K562 (cell line): ENCODE measurements at regions not wholly inside any gene's neighbourhood (a gene's known extent, or its start where the extent isn't known, plus 50 kb on each side); places are given as distances from the start of the nearest gene placed in this dataset.

ENCODE experiments used
- ATAC-seq: fragments of 200-7000 bp; cut with Tn5 transposase; 3 replicates; pipeline ENCODE4 v1.9.1; 2020; ENCODE audit warnings: moderate library complexity
- BruUV-seq: library from RNA; stranded (reverse); fragments of 400-500 nt; replicated peaks from 2 replicates; lab custom pipeline; 2021; lab: Mats Ljungman, UMichigan
- CTCF ChIA-PET: fragments of 300-600 bp; formaldehyde crosslinking; extraction: SDS; loops from one replicate; lab custom pipeline; 2021; ENCODE audit warnings: low intra/inter-chr PET ratio; lab: Yijun Ruan, JAX
- POLR2A ChIA-PET: fragments of 300-600, 350-650 bp; sonication (Branson Sonifier 250); formaldehyde crosslinking; extraction: SDS; loops from one replicate; lab custom pipeline; 2021; ENCODE audit warnings: antibody characterized with exemption, inconsistent platforms; lab: Yijun Ruan, JAX
- DNase-seq, 4 experiments: peaks; one replicate each; pipeline versions ENCODE4 v3.0.0 to v3.0.0-alpha.2; 2011 to 2018; ENCODE audit warnings: low spot score in 3 of 4, mixed read lengths in 3 of 4; ENCODE audit errors: extremely low read depth in 1 of 4
- FAIRE-seq: peaks from 2 replicates; lab custom pipeline; 2011; peaks lifted over from hg19 to GRCh38; lab: Jason Lieb, UNC
- H2AFZ ChIP-seq: 2 replicates; pipeline ENCODE4 v1.6.0; 2011; ENCODE audit warnings: low read depth, low read length, control low read depth, inconsistent platforms
- H3K27ac ChIP-seq: fragments of 200-600 bp; 3 replicates; pipeline ENCODE4 v1.8.0; 2011; ENCODE audit warnings: low read depth, mild to moderate bottlenecking, control low read depth, inconsistent platforms, low read length, moderate library complexity, mixed read lengths; ENCODE audit errors: extremely low read depth
- H3K27me3 ChIP-seq, 2 experiments: fragments of 300-600 bp in 1 of 2; 2 replicates in 1 of 2; 3 replicates in 1 of 2; pipeline versions ENCODE4 v1.6.0 to v1.8.0; 2011; ENCODE audit warnings: inconsistent platforms in 2 of 2, low read length in 2 of 2, mild to moderate bottlenecking in 1 of 2, mixed read lengths in 1 of 2, moderate library complexity in 1 of 2; ENCODE audit not compliant: control insufficient read depth in 2 of 2, insufficient read depth in 2 of 2
- H3K36me3 ChIP-seq: fragments of 300-600 bp; 3 replicates; pipeline ENCODE4 v1.8.0; 2011; ENCODE audit warnings: mild to moderate bottlenecking, low read length, inconsistent platforms; ENCODE audit not compliant: control insufficient read depth, insufficient read depth
- H3K4me1 ChIP-seq, 2 experiments: fragments of 200-600 bp in 1 of 2; replicated peaks in 1 of 2; 2 replicates in 1 of 2; 3 replicates in 1 of 2; pipeline versions ENCODE4 v1.5.1 to v1.8.0; 2011; ENCODE audit warnings: inconsistent platforms in 2 of 2, low read length in 2 of 2, mild to moderate bottlenecking in 1 of 2, mixed read lengths in 1 of 2, moderate library complexity in 1 of 2; ENCODE audit not compliant: control insufficient read depth in 2 of 2, insufficient read depth in 2 of 2
- H3K4me2 ChIP-seq: 2 replicates; pipeline ENCODE4 v1.6.1; 2011; ENCODE audit warnings: low read length, control low read depth, inconsistent platforms, mixed read lengths; ENCODE audit not compliant: insufficient read depth
- H3K4me3 ChIP-seq: fragments of 200-600 bp; sonication (generic), shearing (Covaris generic); 2 replicates; pipeline ENCODE4 v1.5.1; 2016; ENCODE audit warnings: control low read depth, inconsistent platforms
- H3K79me2 ChIP-seq: fragments of 200-600 bp; 3 replicates; pipeline ENCODE4 v1.8.0; 2011; ENCODE audit warnings: low read length, inconsistent platforms; ENCODE audit not compliant: control insufficient read depth, insufficient read depth
- H3K9ac ChIP-seq, 2 experiments: 2 replicates each; pipeline versions ENCODE4 v1.6.0 to v1.6.1; 2011; ENCODE audit warnings: low read depth in 2 of 2, low read length in 2 of 2, control low read depth in 1 of 2, inconsistent platforms in 1 of 2, mild to moderate bottlenecking in 1 of 2, mixed read lengths in 1 of 2; ENCODE audit not compliant: insufficient read depth in 1 of 2
- H3K9me1 ChIP-seq: one replicate; pipeline ENCODE4 v1.6.0; 2011; ENCODE audit warnings: inconsistent platforms, mild to moderate bottlenecking, low read length, moderate library complexity; ENCODE audit not compliant: control insufficient read depth, insufficient read depth
- H3K9me3 ChIP-seq: replicated peaks from 2 replicates; pipeline ENCODE4 v1.5.1; 2011; ENCODE audit warnings: low read depth, low read length, inconsistent platforms; ENCODE audit not compliant: control insufficient read depth, insufficient read depth
- H4K20me1 ChIP-seq: replicated peaks from 2 replicates; pipeline ENCODE4 v1.6.1; 2011; ENCODE audit warnings: low read length, inconsistent platforms, mixed read lengths; ENCODE audit not compliant: control insufficient read depth, insufficient read depth
- NCOA2 ChIP-seq, 2 experiments: fragments of 450-650 bp; IDR thresholded peaks; 2 replicates each; pipeline ENCODE4 v1.6.1; 2018; ENCODE audit warnings: mild to moderate bottlenecking in 2 of 2, moderate library complexity in 1 of 2; ENCODE audit not compliant: partially characterized antibody in 2 of 2
- PPARD ChIP-seq: fragments of 250-450 bp; sonication (Bioruptor Pico); IDR thresholded peaks from 2 replicates; pipeline ENCODE4 v1.8.0; 2022; ENCODE audit warnings: inconsistent platforms, mild to moderate bottlenecking, moderate library complexity
- ZNF407 ChIP-seq: fragments of 450-650 bp; IDR thresholded peaks from 2 replicates; pipeline ENCODE4 v1.6.1; 2016; ENCODE audit warnings: low read depth
- WGBS: fragments of 100-300 bp; shearing (Covaris generic); methylation state at CpG from one replicate; pipeline ENCODE4 v1.1.6; 2016; ENCODE audit warnings: low coverage, mixed read lengths; ENCODE audit not compliant: insufficient coverage; ENCODE audit errors: missing lambda C conversion rate; 5-methylcytosine and 5-hydroxymethylcytosine counted together
- in situ Hi-C: fragments of 300-500 bp; cut with MboI; formaldehyde crosslinking; loops from 4 replicates; pipeline ENCODE4 v1.15.0; 2018; ENCODE audit warnings: inconsistent platforms, mixed read lengths
- intact Hi-C: fragments of 100-400 bp; cut with micrococcal nuclease; formaldehyde crosslinking; loops from 2 replicates; pipeline ENCODE4 v1.14.2; 2022

DNA sequence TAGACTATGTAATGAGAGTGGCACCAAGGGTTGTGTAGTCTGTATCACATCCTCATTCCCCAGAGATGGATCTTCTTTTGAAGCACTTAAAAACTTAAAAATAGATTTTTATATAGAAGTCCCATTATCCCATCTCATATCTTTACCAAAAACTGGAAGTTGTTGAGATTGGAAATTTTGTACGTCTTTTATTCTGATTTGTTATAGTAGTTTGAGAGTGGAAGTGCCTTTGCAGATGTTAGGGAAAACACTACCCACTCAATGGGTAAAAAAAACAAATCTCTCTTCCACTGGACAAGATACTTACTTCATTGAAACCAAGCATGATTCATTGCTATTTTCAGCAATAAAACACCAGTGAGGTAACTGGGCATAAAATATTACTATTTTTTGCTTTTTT lies 184.4 kb downstream of the MACC1 start:
- no peaks in the 10 kb centered on the region for H3K27me3 ChIP-seq
- DNase-seq (no peak), ATAC-seq (no peak), FAIRE-seq (no peak)
- TF ChIP-seq ZNF407 (no peak), PPARD (CRISPR knock-in tag) (no peak), NCOA2 (IDR thresholded peaks at IDR 0.05; ENCODE audit: partially characterized antibody in 2 of 2) (no peak)
- no peaks in the 10 kb centered on the region for H3K79me2 ChIP-seq
- H4K20me1 ChIP-seq, result no peaks in the 10 kb centered on the region
- BruUV-seq, result no TSS peak
- no peak overlapping the region for H3K9ac ChIP-seq
- H2AFZ ChIP-seq, result no peak overlapping the region
- WGBS, result 0% methylated on average over 1 of the region's 1 CpG
- no peaks in the 10 kb centered on the region for H3K9me3 ChIP-seq
- ChIA-PET CTCF (no interaction called here), POLR2A (no interaction called here)
- no peak overlapping the region for H3K4me3 ChIP-seq
- no peaks in the 10 kb centered on the region for H3K9me1 ChIP-seq
- intact Hi-C loops, result no loop called here
- in situ Hi-C loops, result no loop called here
- no peaks in the 10 kb centered on the region; a peak in 1 of 5 replicates for H3K4me1 ChIP-seq
- H3K27ac ChIP-seq, result no peak overlapping the region
- H3K4me2 ChIP-seq, result no peak overlapping the region
- no peaks in the 10 kb centered on the region for H3K36me3 ChIP-seq
